GM12878 (cell line): ENCODE measurements at regions not wholly inside any gene's neighbourhood (a gene's known extent, or its start where the extent isn't known, plus 50 kb on each side); places are given as distances from the start of the nearest gene placed in this dataset.

Experiments used
- ATAC-seq: fragments of 200-7000 bp; cut with Tn5 transposase; 3 replicates; pipeline ENCODE4 v1.9.1; 2020; ENCODE audit warnings: mild to moderate bottlenecking, moderate library complexity
- BruUV-seq: library from RNA; stranded (reverse); fragments of 400-500 nt; replicated peaks from 2 replicates; lab custom pipeline; 2021; lab: Mats Ljungman, UMichigan
- CTCF ChIA-PET: fragments of 300-600 bp; sonication (Branson Sonifier 250); formaldehyde crosslinking; extraction: SDS; loops from one replicate; lab custom pipeline; 2021; ENCODE audit warnings: inconsistent platforms; lab: Yijun Ruan, JAX
- POLR2A ChIA-PET: fragments of 350-600 bp; formaldehyde crosslinking; extraction: SDS; loops from one replicate; lab custom pipeline; 2021; ENCODE audit warnings: inconsistent platforms; lab: Charles Lee
- RAD21 ChIA-PET: fragments of 300-600 bp; sonication (Branson Sonifier 250); formaldehyde crosslinking; loops from one replicate; lab custom pipeline; 2023; ENCODE audit warnings: antibody characterized with exemption; ENCODE audit not compliant: unreplicated experiment; lab: Charles Lee
- SMC1A ChIA-PET: fragments of 300-600 bp; sonication (Branson Sonifier 250); formaldehyde crosslinking; loops from one replicate; lab custom pipeline; 2023; ENCODE audit not compliant: unreplicated experiment, uncharacterized antibody; lab: Charles Lee
- DNase-seq: peaks from one replicate; pipeline ENCODE4 v3.0.0-alpha.2; 2011; ENCODE audit warnings: low read depth, low spot score
- FAIRE-seq: peaks from 3 replicates; lab custom pipeline; 2011; peaks lifted over from hg19 to GRCh38; lab: Jason Lieb, UNC
- H2AFZ ChIP-seq: 2 replicates; pipeline ENCODE4 v1.6.0; 2011; ENCODE audit warnings: low read depth, low read length, control low read depth; ENCODE audit not compliant: control insufficient read depth
- H3K27ac ChIP-seq: 2 replicates; pipeline ENCODE4 v1.5.1; 2011; ENCODE audit warnings: control low read depth; ENCODE audit not compliant: control insufficient read depth, insufficient read depth
- H3K27me3 ChIP-seq, 2 experiments: replicated peaks in 1 of 2; 2 replicates each; pipeline versions ENCODE4 v1.6.0 to v1.6.1; 2011; ENCODE audit warnings: low read length in 1 of 2; ENCODE audit not compliant: control insufficient read depth in 2 of 2, insufficient read depth in 2 of 2
- H3K36me3 ChIP-seq, 2 experiments: 2 replicates each; pipeline ENCODE4 v1.5.1; 2011; ENCODE audit warnings: low read length in 1 of 2; ENCODE audit not compliant: control insufficient read depth in 2 of 2, insufficient read depth in 2 of 2
- H3K4me1 ChIP-seq: 2 replicates; pipeline ENCODE4 v1.6.1; 2011; ENCODE audit warnings: mild to moderate bottlenecking, low read length, moderate library complexity, mixed read lengths; ENCODE audit not compliant: control insufficient read depth, insufficient read depth
- H3K4me2 ChIP-seq: 2 replicates; pipeline ENCODE4 v1.6.0; 2011; ENCODE audit warnings: control low read depth; ENCODE audit not compliant: control insufficient read depth, insufficient read depth
- H3K4me3 ChIP-seq: fragments of 200-600 bp; sonication (generic); 2 replicates; pipeline ENCODE4 v1.5.1; 2016
- H3K79me2 ChIP-seq: 2 replicates; pipeline ENCODE4 v1.6.0; 2011; ENCODE audit warnings: low read length; ENCODE audit not compliant: control insufficient read depth, insufficient read depth
- H3K9ac ChIP-seq: 2 replicates; pipeline ENCODE4 v1.8.0; 2011; ENCODE audit warnings: low read length, control low read depth, mixed read lengths; ENCODE audit not compliant: control insufficient read depth, insufficient read depth
- H3K9me3 ChIP-seq: replicated peaks from 3 replicates; pipeline ENCODE4 v1.5.1; 2011; ENCODE audit warnings: mild to moderate bottlenecking, low read length; ENCODE audit not compliant: control insufficient read depth, insufficient read depth
- H4K20me1 ChIP-seq: 2 replicates; pipeline ENCODE4 v1.6.0; 2011; ENCODE audit not compliant: control insufficient read depth, insufficient read depth
- ASH2L ChIP-seq: fragments of 300-600, 200-600 bp; sonication (generic); IDR thresholded peaks from 2 replicates; pipeline ENCODE4 v1.6.1; 2017; ENCODE audit warnings: low read depth, mild to moderate bottlenecking, borderline replicate concordance
- BCLAF1 ChIP-seq: fragments of 450-650 bp; IDR thresholded peaks from 2 replicates; pipeline ENCODE4 v1.6.1; 2017; ENCODE audit warnings: antibody characterized with exemption, mild to moderate bottlenecking, moderate library complexity
- FOXK2 ChIP-seq: fragments of 450-650 bp; IDR thresholded peaks from 2 replicates; pipeline ENCODE4 v1.6.1; 2017; ENCODE audit warnings: mild to moderate bottlenecking, moderate library complexity
- JUNB ChIP-seq: IDR thresholded peaks from 2 replicates; pipeline ENCODE4 v1.6.1; 2016; ENCODE audit warnings: antibody characterized with exemption, mild to moderate bottlenecking
- KDM1A ChIP-seq: fragments of 200-600 bp; sonication (generic); IDR thresholded peaks from 2 replicates; pipeline ENCODE4 v1.6.1; 2016; ENCODE audit warnings: borderline replicate concordance
- MEF2B ChIP-seq: fragments of 450-650 bp; IDR thresholded peaks from 2 replicates; pipeline ENCODE4 v1.6.1; 2018; ENCODE audit warnings: mild to moderate bottlenecking, moderate library complexity; ENCODE audit not compliant: partially characterized antibody, poor library complexity, severe bottlenecking
- MYC ChIP-seq: IDR thresholded peaks from 2 replicates; pipeline ENCODE4 v1.6.1; 2011; ENCODE audit warnings: mild to moderate bottlenecking, low read length, moderate library complexity, inconsistent platforms; ENCODE audit not compliant: insufficient read depth, insufficient replicate concordance, insufficient read length, severe bottlenecking
- NBN ChIP-seq: fragments of 450-650 bp; IDR thresholded peaks from 2 replicates; pipeline ENCODE4 v1.6.1; 2016
- NFIC ChIP-seq: IDR thresholded peaks from 2 replicates; pipeline ENCODE4 v1.6.1; 2012; ENCODE audit warnings: low read depth, mild to moderate bottlenecking, inconsistent platforms, low read length, moderate library complexity
- PML ChIP-seq: IDR thresholded peaks from 2 replicates; pipeline ENCODE4 v1.6.1; 2012; ENCODE audit warnings: low read length, inconsistent platforms
- POLR2AphosphoS2 ChIP-seq: IDR thresholded peaks from 2 replicates; pipeline ENCODE4 v1.6.1; 2011; ENCODE audit warnings: low read depth, mild to moderate bottlenecking, low read length, improper control_type of control experiment, moderate library complexity
- RCOR1 ChIP-seq: conservative IDR thresholded peaks from 2 replicates; pipeline ENCODE4 v1.6.1; 2012; ENCODE audit warnings: low read depth, low read length, improper control_type of control experiment
- SIX5 ChIP-seq: IDR thresholded peaks from 2 replicates; pipeline ENCODE4 v1.6.1; 2011; ENCODE audit warnings: mild to moderate bottlenecking, low read depth, low read length, moderate library complexity; ENCODE audit not compliant: severe bottlenecking
- SREBF2 ChIP-seq: IDR thresholded peaks from 2 replicates; pipeline ENCODE4 v1.6.1; 2012; ENCODE audit warnings: mild to moderate bottlenecking, low read length
- ZNF592 ChIP-seq: fragments of 450-650 bp; IDR thresholded peaks from 2 replicates; pipeline ENCODE4 v1.6.1; 2017; ENCODE audit warnings: mild to moderate bottlenecking, moderate library complexity
- WGBS: methylation state at CpG from one replicate; pipeline ENCODE4 v1.1.6; 2016; ENCODE audit warnings: low lambda C conversion rate; ENCODE audit not compliant: insufficient replicate concordance, insufficient coverage; ENCODE audit errors: missing lambda C conversion rate; 5-methylcytosine and 5-hydroxymethylcytosine counted together
- in situ Hi-C: fragments of 300-500 bp; cut with MboI; formaldehyde crosslinking; loops from 9 replicates; pipeline ENCODE4 v1.14.3; 2018; ENCODE audit warnings: mixed read lengths
- intact Hi-C: fragments of 100-400 bp; cut with micrococcal nuclease; formaldehyde crosslinking; loops from one replicate; pipeline ENCODE4 v1.14.2; 2022; ENCODE audit not compliant: unreplicated experiment

GRCh38 chr13:56173346-56173745 lies 967.4 kb upstream of the PRR20A start (continued):
- no peak for TF ChIP-seq NFIC

GRCh38 chr13:56182598-56182997 lies 958.1 kb upstream of the PRR20A start:
- no TSS peak for BruUV-seq
- in situ Hi-C loops (no loop called here), intact Hi-C loops (no loop called here)
- FAIRE-seq (no peak), DNase-seq (no peak), ATAC-seq (no peak)
- H3K9me3 ChIP-seq: no peaks in the 10 kb centered on the region; the same call in 2 of the 3 replicates
- no peaks in the 10 kb centered on the region for H4K20me1 ChIP-seq
- H2AFZ ChIP-seq: no peak overlapping the region
- no peak overlapping the region for H3K4me3 ChIP-seq
- ChIA-PET RAD21 (no interaction called here), POLR2A (no interaction called here), CTCF (no interaction called here), SMC1A (no interaction called here)
- 32% methylated on average over 3 of the region's 3 CpGs for WGBS
- no peak overlapping the region for H3K9ac ChIP-seq
- no peaks in the 10 kb centered on the region for H3K36me3 ChIP-seq
- H3K27me3 ChIP-seq: no peaks in the 10 kb centered on the region
- H3K79me2 ChIP-seq: no peaks in the 10 kb centered on the region
- no peaks in the 10 kb centered on the region for H3K4me1 ChIP-seq
- H3K27ac ChIP-seq: no peak overlapping the region
- H3K4me2 ChIP-seq: no peak overlapping the region
- no peak for TF ChIP-seq BCLAF1
- TF ChIP-seq MYC: no peak
- no peak for TF ChIP-seq FOXK2
- no peak for TF ChIP-seq SREBF2
- TF ChIP-seq NFIC: no peak
- no peak for TF ChIP-seq ZNF592
- no peak for TF ChIP-seq ASH2L
- no peak for TF ChIP-seq RCOR1
- TF ChIP-seq NBN: no peak
- no peak for TF ChIP-seq PML
- TF ChIP-seq POLR2AphosphoS2: no peak
- TF ChIP-seq KDM1A: no peak
- no peak for TF ChIP-seq JUNB
- no peak for TF ChIP-seq MEF2B
- TF ChIP-seq SIX5: no peak
